GM12891 (cell line): ENCODE measurements at regions not wholly inside any gene's neighbourhood (a gene's known extent, or its start where the extent isn't known, plus 50 kb on each side); places are given as distances from the start of the nearest gene placed in this dataset.
"Not testable (repeated sequence)": the region's sequence is repeated elsewhere in the genome, so short reads cannot be mapped to it uniquely, and the experiment has no call there.

Source experiments
- DNase-seq: peaks from one replicate; pipeline ENCODE4 v3.0.0; 2011; ENCODE audit warnings: low spot score; ENCODE audit not compliant: insufficient read length
- FAIRE-seq: peaks from 2 replicates; lab custom pipeline; 2011; peaks lifted over from hg19 to GRCh38; lab: Jason Lieb, UNC
- PAX5 ChIP-seq: IDR thresholded peaks from 2 replicates; pipeline ENCODE4 v1.6.1; 2011; ENCODE audit warnings: low read length, moderate library complexity, mild to moderate bottlenecking; ENCODE audit not compliant: insufficient read depth, severe bottlenecking
- POLR2A ChIP-seq: IDR thresholded peaks from 2 replicates; pipeline ENCODE4 v1.6.1; 2011; ENCODE audit warnings: low read depth, low read length, control low read depth
- POLR2AphosphoS5 ChIP-seq: IDR thresholded peaks from 2 replicates; pipeline ENCODE4 v1.6.1; 2011; ENCODE audit warnings: low read depth, low read length, control low read depth
- POU2F2 ChIP-seq: IDR thresholded peaks from 2 replicates; pipeline ENCODE4 v1.6.1; 2011; ENCODE audit warnings: low read depth, mild to moderate bottlenecking, control low read depth, low read length, moderate library complexity
- SPI1 ChIP-seq: IDR thresholded peaks from 2 replicates; pipeline ENCODE4 v1.6.1; 2011; ENCODE audit warnings: low read depth, low read length, control low read depth
- TAF1 ChIP-seq: IDR thresholded peaks from 2 replicates; pipeline ENCODE4 v1.6.1; 2011; ENCODE audit warnings: low read depth, low read length, control low read depth

- TF ChIP-seq POU2F2 (no peak), POLR2AphosphoS5 (no peak), PAX5 (no peak)
- FAIRE-seq (no peak), DNase-seq (no peak)
These were observed 101.3 kb downstream of the QRSL1 start for GRCh38 chr6:106730718-106731117.

GRCh38 chr6:106730264-106730663, 100.9 kb downstream of the QRSL1 start:
- DNase-seq (no peak), FAIRE-seq (no peak)
- TF ChIP-seq TAF1 (no peak), POU2F2 (no peak), POLR2A (no peak), POLR2AphosphoS5 (no peak), SPI1 (no peak), PAX5 (no peak)

- TF ChIP-seq POU2F2: no peak
- TF ChIP-seq POLR2A: no peak
- no peak for TF ChIP-seq POLR2AphosphoS5
- TF ChIP-seq TAF1: no peak
- peak; percentile 47 for FAIRE-seq
- no peak for DNase-seq
These were observed 100.5 kb downstream of the QRSL1 start for GRCh38 chr6:106729841-106730240.

GRCh38 chr6:106728296-106728870, 99.0 kb downstream of the QRSL1 start:
- FAIRE-seq (no peak), DNase-seq (no peak)
- no peak for TF ChIP-seq POLR2A
- TF ChIP-seq SPI1: no peak

- FAIRE-seq (no peak), DNase-seq (no peak)
- TF ChIP-seq POU2F2 (no peak), PAX5 (no peak), TAF1 (no peak)
These were observed 98.2 kb downstream of the QRSL1 start for GRCh38 chr6:106727480-106728149.

- no peak for DNase-seq
- no peak for FAIRE-seq
- no peak for TF ChIP-seq PAX5
These were observed 95.5 kb downstream of the QRSL1 start for GRCh38 chr6:106724848-106725247.

GRCh38 chr6:106724337-106724736, 95.0 kb downstream of the QRSL1 start:
- TF ChIP-seq POU2F2: no peak
- no peak for DNase-seq
- FAIRE-seq: no peak

DNA sequence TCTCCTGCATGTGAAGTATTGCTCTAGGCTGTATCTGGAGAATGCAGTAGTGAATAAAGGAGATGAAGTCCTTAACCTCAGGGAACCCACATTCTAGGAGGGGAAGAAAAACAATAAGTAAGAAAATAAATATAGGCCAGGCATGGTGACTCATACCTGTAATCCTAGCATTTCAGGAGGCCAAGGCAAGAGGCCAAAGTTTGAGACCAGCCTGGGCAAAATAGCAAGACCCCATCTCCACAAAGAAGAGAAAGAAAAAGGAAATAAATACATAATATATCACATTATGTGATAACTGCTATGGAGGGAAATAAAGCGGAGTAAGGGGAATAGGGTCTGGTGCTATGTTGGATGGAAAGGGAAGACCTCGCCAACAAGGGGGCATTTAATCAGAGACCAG, 94.0 kb downstream of the QRSL1 start:
- peak; percentile 75 for FAIRE-seq
- not testable (repeated sequence) for DNase-seq

- FAIRE-seq, DNase-seq: not testable (repeated sequence)
These were observed 91.8 kb downstream of the QRSL1 start for GRCh38 chr6:106721189-106721588.
